Left ventricle myocardium inferior (tissue), 1 donor: ENCODE measurements at regions not wholly inside any gene's neighbourhood (a gene's known extent, or its start where the extent isn't known, plus 50 kb on each side); places are given as distances from the start of the nearest gene placed in this dataset.

Experiments used
- DNase-seq: peaks from one replicate; pipeline ENCODE4 v3.0.0-alpha.2; 2020
- H3K27ac ChIP-seq: fragments of 200-600 bp; replicated peaks from 2 replicates; pipeline ENCODE4 v1.8.0; 2021
- H3K27me3 ChIP-seq: fragments of 200-600 bp; 2 replicates; pipeline ENCODE4 v1.8.0; 2021; ENCODE audit warnings: low read depth
- H3K36me3 ChIP-seq: fragments of 200-600 bp; 2 replicates; pipeline ENCODE4 v1.8.0; 2021
- H3K4me1 ChIP-seq: fragments of 200-600 bp; 2 replicates; pipeline ENCODE4 v1.8.0; 2021
- H3K4me3 ChIP-seq: fragments of 200-600 bp; 2 replicates; pipeline ENCODE4 v1.8.0; 2021; ENCODE audit warnings: mild to moderate bottlenecking, moderate library complexity
- H3K9me3 ChIP-seq: fragments of 200-600 bp; replicated peaks from 2 replicates; pipeline ENCODE4 v1.8.0; 2021
- CTCF ChIP-seq: fragments of 200-600 bp; IDR thresholded peaks from 2 replicates; pipeline ENCODE4 v1.8.0; 2021; ENCODE audit warnings: antibody characterized with exemption, mild to moderate bottlenecking, borderline replicate concordance
- intact Hi-C: fragments of 100-400 bp; cut with micrococcal nuclease; formaldehyde crosslinking; loops from one replicate; pipeline ENCODE4 v1.11.0; 2022
- donor health status: DM: no; HTN: yes; CAD: no; lungs with severe emphysema.

- no peak for DNase-seq
- no peak overlapping the region for H3K4me3 ChIP-seq
- no peaks in the 10 kb centered on the region for H3K36me3 ChIP-seq
- no peaks in the 10 kb centered on the region for H3K9me3 ChIP-seq
- H3K27me3 ChIP-seq: no peaks in the 10 kb centered on the region
- no peak for TF ChIP-seq CTCF
- peaks cover 51% of the 10 kb centered on the region for H3K4me1 ChIP-seq
- H3K27ac ChIP-seq: peak overlapping the region; percentile 59
- intact Hi-C loops: no loop called here
Observed at GRCh38 chr1:56433056-56433577, 146.2 kb downstream of the PLPP3 start.

GRCh38 chr1:56432166-56432971 lies 147.0 kb downstream of the PLPP3 start:
- TF ChIP-seq CTCF: no peak
- peaks cover 44% of the 10 kb centered on the region for H3K4me1 ChIP-seq
- no peaks in the 10 kb centered on the region for H3K36me3 ChIP-seq
- intact Hi-C loops: no loop called here
- H3K9me3 ChIP-seq: no peaks in the 10 kb centered on the region
- H3K4me3 ChIP-seq: no peak overlapping the region
- DNase-seq: no peak
- peak overlapping the region; percentile 59 for H3K27ac ChIP-seq
- no peaks in the 10 kb centered on the region for H3K27me3 ChIP-seq

- H3K27ac ChIP-seq: no peak overlapping the region
- no peaks in the 10 kb centered on the region for H3K9me3 ChIP-seq
- no peak for DNase-seq
- H3K36me3 ChIP-seq: no peaks in the 10 kb centered on the region
- TF ChIP-seq CTCF: no peak
- intact Hi-C loops: no loop called here
- H3K4me3 ChIP-seq: no peak overlapping the region
- H3K4me1 ChIP-seq: peaks cover 29% of the 10 kb centered on the region
- no peaks in the 10 kb centered on the region for H3K27me3 ChIP-seq
Observed at GRCh38 chr1:56430141-56430839, 149.1 kb downstream of the PLPP3 start.

- Histone ChIP-seq H3K27ac (no peak overlapping the region), H3K36me3 (no peaks in the 10 kb centered on the region), H3K4me1 (peaks cover 37% of the 10 kb centered on the region), H3K4me3 (no peak overlapping the region), H3K27me3 (no peaks in the 10 kb centered on the region), H3K9me3 (no peaks in the 10 kb centered on the region)
- DNase-seq: no peak
- TF ChIP-seq CTCF: no peak
- intact Hi-C loops: no loop called here
Observed at GRCh38 chr1:56429288-56429687, 150.1 kb downstream of the PLPP3 start.

DNA sequence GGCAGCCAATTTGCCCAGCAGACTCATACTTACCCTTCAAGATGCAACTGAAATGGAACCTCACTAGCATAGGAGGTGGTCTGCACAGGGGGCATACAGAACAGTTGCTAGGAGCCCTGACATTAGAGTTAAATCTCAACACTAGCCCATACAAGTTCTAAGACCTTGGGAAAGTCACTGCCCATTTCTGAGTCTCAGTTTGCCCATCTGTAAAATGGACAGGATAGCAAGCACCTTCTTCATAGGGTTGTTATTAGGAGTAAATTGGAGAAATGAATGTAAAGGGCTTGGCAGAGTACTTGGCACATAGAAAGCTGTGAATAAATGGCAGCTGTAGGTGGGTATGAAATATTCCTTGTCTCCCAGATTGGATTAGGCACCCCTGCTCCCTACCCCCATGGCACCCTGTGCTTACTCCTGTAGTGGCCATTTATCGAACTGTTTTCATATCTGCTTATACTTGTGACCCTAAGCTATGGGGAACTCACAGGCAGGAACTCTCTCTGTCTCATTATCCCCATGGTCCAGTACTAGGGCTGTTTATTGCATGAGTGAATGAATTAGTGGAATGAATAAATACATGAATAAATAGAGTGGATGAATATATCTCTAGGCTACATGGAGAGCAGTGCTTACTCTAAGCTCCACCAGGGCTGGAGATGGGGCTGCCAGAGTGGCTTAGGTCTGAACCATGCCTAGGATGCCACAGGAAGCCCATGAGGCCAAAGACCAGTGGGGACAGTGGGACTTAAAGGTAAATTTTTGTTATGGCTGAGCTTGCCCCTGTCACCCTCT lies 152.6 kb downstream of the PLPP3 start:
- Histone ChIP-seq H3K36me3 (no peaks in the 10 kb centered on the region), H3K4me1 (peaks cover 15% of the 10 kb centered on the region), H3K27me3 (no peaks in the 10 kb centered on the region), H3K9me3 (no peaks in the 10 kb centered on the region), H3K4me3 (no peak overlapping the region), H3K27ac (no peak overlapping the region)
- intact Hi-C loops: no loop called here
- no peak for DNase-seq
- no peak for TF ChIP-seq CTCF
